ENCODE measurements at regions not wholly inside any gene's neighbourhood (a gene's known extent, or its start where the extent isn't known, plus 50 kb on each side); places are given as distances from the start of the nearest gene placed in this dataset.

DNA sequence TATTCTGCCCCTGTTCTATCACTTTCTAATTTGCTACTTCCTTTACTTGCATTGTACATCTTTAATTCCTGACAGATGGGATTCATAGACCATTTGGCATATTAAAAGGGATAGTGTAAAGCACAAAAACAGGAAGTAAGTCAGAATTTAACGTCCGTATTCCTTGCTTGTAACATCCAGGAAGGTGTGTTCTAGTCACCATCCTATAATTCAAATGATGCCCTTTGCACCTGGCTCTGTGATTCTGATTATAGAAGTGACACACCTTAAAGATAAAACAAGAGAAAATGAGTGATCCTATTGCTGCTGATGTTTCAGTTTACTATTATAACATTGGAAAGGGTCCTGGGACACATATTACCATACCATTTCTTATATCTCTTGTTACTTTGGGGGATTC is 238.7 kb upstream of the NR3C2 start:
- H3K4me3 ChIP-seq (ENCODE audit: control insufficient read depth, low read depth, low read length), result no peak overlapping the region
- DNase-seq (ENCODE audit: low read depth), result no peak
- TF ChIP-seq, protein P1, sequence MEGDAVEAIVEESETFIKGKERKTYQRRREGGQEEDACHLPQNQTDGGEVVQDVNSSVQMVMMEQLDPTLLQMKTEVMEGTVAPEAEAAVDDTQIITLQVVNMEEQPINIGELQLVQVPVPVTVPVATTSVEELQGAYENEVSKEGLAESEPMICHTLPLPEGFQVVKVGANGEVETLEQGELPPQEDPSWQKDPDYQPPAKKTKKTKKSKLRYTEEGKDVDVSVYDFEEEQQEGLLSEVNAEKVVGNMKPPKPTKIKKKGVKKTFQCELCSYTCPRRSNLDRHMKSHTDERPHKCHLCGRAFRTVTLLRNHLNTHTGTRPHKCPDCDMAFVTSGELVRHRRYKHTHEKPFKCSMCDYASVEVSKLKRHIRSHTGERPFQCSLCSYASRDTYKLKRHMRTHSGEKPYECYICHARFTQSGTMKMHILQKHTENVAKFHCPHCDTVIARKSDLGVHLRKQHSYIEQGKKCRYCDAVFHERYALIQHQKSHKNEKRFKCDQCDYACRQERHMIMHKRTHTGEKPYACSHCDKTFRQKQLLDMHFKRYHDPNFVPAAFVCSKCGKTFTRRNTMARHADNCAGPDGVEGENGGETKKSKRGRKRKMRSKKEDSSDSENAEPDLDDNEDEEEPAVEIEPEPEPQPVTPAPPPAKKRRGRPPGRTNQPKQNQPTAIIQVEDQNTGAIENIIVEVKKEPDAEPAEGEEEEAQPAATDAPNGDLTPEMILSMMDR (conservative IDR thresholded peaks at IDR 0.05; ENCODE audit: control insufficient read depth, insufficient read depth, low read depth, low read length), result no peak

DNA sequence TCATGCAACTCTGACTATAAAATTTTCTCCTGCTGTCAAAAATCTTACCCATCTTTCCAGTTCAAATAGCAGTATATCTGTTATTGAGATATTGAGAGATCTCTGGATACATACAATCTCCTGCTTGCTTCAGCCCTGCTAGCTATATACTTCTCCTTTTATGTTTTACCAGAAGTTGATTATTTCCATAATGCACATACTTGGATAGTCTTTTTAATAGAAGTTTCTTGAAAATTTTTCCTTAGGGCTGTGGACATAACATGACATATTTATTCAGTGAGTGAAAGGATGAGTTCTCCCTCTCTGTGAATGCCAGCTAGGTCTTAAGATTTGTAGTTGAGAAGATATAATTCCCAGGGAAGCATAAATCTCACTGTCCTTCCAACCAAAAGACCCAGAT is 234.1 kb upstream of the NR3C2 start:
- no peak for DNase-seq (ENCODE audit: low read depth)
- TF ChIP-seq, protein P1 (conservative IDR thresholded peaks at IDR 0.05; ENCODE audit: control insufficient read depth, insufficient read depth, low read depth, low read length), result no peak
- no peak overlapping the region for H3K4me3 ChIP-seq (ENCODE audit: control insufficient read depth, low read depth, low read length)

DNA sequence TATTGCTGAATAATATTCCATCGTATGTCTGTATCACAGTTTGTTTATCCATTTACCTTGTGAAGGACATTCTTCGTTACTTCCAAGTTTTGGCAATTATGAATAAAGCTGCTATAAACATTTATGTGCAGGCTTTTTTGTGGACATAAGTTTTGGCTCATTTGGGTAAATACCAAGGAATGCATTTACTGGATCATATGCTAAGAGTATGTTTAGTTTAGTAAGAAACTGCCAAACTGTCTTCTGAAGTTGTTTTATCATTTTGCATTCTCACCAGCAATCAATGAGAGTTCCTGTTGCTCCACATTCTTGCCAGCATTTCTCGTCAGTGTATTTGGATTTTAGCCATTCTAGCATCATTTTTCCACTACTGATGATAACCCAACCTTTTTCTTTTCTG is 232.7 kb upstream of the NR3C2 start:
- DNase-seq (ENCODE audit: low read depth), result no peak
- TF ChIP-seq, protein P1 (conservative IDR thresholded peaks at IDR 0.05; ENCODE audit: control insufficient read depth, insufficient read depth, low read depth, low read length), result no peak
- H3K4me3 ChIP-seq (ENCODE audit: control insufficient read depth, low read depth, low read length), result no peak overlapping the region

- TF ChIP-seq, protein P1 (conservative IDR thresholded peaks at IDR 0.05; ENCODE audit: control insufficient read depth, insufficient read depth, low read depth, low read length), result no peak
- H3K4me3 ChIP-seq (ENCODE audit: control insufficient read depth, low read depth, low read length), result no peak overlapping the region
- DNase-seq (ENCODE audit: low read depth), result no peak
Measured at GRCh38 chr4:148664636-148665035, 222.4 kb upstream of the NR3C2 start.

DNA sequence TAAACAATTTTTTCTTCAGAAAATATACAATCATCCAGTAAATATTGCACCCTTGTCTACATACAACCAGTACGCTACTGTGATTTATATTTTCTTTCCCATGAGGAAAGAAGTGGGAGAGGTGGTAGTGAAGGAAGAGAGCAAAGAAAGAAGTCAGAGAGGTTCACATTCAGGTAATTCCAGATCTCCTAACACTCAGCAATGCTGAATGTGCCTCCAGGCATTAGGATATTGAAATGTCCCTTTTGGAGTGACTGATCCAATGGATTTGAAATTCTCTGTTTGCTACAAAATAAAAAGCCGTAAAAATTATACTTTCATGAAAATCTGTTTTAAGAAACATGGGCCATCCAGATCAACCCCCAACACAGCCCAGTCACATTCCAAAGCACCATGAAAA is 211.9 kb upstream of the NR3C2 start:
- TF ChIP-seq, protein P1 (conservative IDR thresholded peaks at IDR 0.05; ENCODE audit: control insufficient read depth, insufficient read depth, low read depth, low read length), result no peak
- no peak for DNase-seq (ENCODE audit: low read depth)
- H3K4me3 ChIP-seq (ENCODE audit: control insufficient read depth, low read depth, low read length), result no peak overlapping the region

- DNase-seq (ENCODE audit: low read depth), result no peak
Measured at GRCh38 chr4:148653681-148654080, 211.5 kb upstream of the NR3C2 start.

More at GRCh38 chr4:148653681-148654080, 211.5 kb upstream of the NR3C2 start:
- TF ChIP-seq, protein P1 (conservative IDR thresholded peaks at IDR 0.05; ENCODE audit: control insufficient read depth, insufficient read depth, low read depth, low read length), result no peak
- H3K4me3 ChIP-seq (ENCODE audit: control insufficient read depth, low read depth, low read length), result no peak overlapping the region
